Lower lobe of right lung (tissue), 2 donors: ENCODE measurements at regions not wholly inside any gene's neighbourhood (a gene's known extent, or its start where the extent isn't known, plus 50 kb on each side); places are given as distances from the start of the nearest gene placed in this dataset.
A peak's percentile ranks its signal among the peaks of the same experiment; 100 is the strongest.
"Not testable (repeated sequence)": the region's sequence is repeated elsewhere in the genome, so short reads cannot be mapped to it uniquely, and the experiment has no call there.

ENCODE experiments used
- ATAC-seq, 2 donors: fragments of 200-7000 bp; cut with Tn5 transposase; one replicate each; pipeline ENCODE4 v1.9.1; 2020 to 2022; ENCODE audit warnings: mild to moderate bottlenecking in 2 of 2, moderate library complexity in 2 of 2
- DNase-seq: peaks from one replicate; pipeline ENCODE4 v3.0.0-alpha.2; 2020
- H3K27ac ChIP-seq: fragments of 200-600 bp; one replicate; pipeline ENCODE4 v1.8.0; 2022
- H3K27me3 ChIP-seq: fragments of 200-600 bp; one replicate; pipeline ENCODE4 v1.8.0; 2022; ENCODE audit warnings: low read depth
- H3K36me3 ChIP-seq: fragments of 200-600 bp; one replicate; pipeline ENCODE4 v1.8.0; 2022; ENCODE audit warnings: mild to moderate bottlenecking
- H3K4me1 ChIP-seq: fragments of 200-600 bp; one replicate; pipeline ENCODE4 v1.8.0; 2022
- H3K4me3 ChIP-seq: fragments of 200-600 bp; one replicate; pipeline ENCODE4 v1.8.0; 2022; ENCODE audit warnings: mild to moderate bottlenecking
- H3K9me3 ChIP-seq: fragments of 200-600 bp; one replicate; pipeline ENCODE4 v1.8.0; 2022
- intact Hi-C: fragments of 100-400 bp; cut with DNase I; formaldehyde crosslinking; loops from one replicate; pipeline ENCODE4 v1.11.0; 2022
- donor health status: DM: no; HTN: yes; CAD: no; lungs with severe emphysema.

GRCh38 chr2:109976319-109976718 lies 77.8 kb downstream of the LIMS3 start:
- H3K4me1 ChIP-seq, H3K27me3 ChIP-seq, DNase-seq, H3K27ac ChIP-seq, H3K9me3 ChIP-seq, H3K4me3 ChIP-seq, intact Hi-C loops, H3K36me3 ChIP-seq: not testable (repeated sequence)
- ATAC-seq: peak; percentile 65 to 88

DNA sequence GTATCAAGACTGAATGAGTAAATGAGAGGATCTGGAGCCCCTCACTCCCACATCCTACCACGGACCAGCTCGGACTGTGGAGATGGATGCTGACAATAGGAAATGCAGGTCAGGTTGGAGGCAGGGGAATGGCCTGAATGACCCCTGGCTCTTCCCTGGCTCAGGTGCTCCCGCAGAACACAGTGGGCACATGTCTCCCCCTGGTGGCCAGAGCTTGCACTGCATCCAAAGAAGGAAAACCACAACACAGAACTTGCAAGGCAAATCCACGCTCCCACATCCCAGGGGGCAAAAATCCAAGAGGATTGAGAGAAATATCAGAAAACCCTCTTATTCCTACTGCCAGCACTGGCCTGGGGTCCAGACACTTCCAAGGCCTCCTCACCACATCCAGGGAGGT lies 82.3 kb downstream of the LIMS3 start:
- DNase-seq, H3K27ac ChIP-seq, H3K4me1 ChIP-seq, H3K36me3 ChIP-seq, H3K4me3 ChIP-seq, intact Hi-C loops, H3K27me3 ChIP-seq, H3K9me3 ChIP-seq: not testable (repeated sequence)
- ATAC-seq: peak; percentile 71 to 78

DNA sequence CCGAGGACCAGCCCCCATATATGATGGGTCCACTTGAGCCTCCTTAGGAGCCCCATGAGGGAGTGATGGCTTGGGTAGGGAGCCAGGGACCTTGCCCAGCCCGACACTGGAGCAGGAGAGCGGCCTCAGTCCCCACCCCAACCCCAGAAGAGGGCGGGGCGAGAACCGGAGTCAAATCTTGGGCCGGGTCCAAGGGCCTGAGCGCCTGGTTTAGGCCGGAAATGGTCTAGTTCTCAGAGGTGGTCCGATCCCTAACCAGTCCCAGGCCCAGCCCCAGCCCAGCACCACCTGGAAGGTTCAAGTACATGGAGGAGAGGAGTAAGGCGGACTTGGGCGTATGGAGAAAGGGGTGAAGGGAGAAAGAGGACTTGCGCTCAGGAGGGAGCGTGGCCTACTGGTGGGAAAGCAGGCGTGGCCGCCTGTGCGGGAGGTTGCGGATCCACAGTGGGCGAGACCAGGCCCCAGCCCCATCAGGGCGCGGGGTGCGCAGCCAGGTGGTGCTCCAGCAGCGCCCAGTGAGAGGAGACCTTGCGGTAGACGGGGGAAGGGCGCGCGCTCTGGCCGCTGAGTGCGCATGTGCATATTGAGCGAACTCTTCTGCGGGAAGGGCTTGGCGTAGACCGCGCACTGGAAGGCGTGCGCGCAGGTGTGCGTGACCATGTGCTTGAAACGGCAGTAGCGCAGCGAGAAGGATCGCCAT lies 88.1 kb downstream of the LIMS3 start:
- H3K27ac ChIP-seq, intact Hi-C loops, H3K4me3 ChIP-seq, H3K36me3 ChIP-seq, DNase-seq, H3K27me3 ChIP-seq, H3K9me3 ChIP-seq, H3K4me1 ChIP-seq: not testable (repeated sequence)
- ATAC-seq: peak; percentile 92 to 93

DNA sequence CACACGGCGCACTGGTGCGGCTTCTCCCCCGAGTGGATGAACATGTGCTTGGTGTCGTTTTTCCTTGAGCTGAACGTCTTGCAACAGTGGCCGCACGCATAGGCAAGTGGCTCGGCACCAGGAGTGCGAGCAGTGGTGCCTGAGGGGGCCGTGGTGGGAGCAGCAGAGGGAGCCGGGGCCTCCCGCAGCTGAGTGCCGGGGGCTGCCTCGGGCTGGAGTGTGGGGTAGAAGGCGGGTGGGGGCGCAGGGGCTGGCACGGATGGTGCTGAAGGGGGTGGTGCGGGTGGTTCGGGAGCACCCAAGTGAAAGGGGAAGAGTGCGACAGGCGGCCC lies 88.6 kb downstream of the LIMS3 start:
- H3K9me3 ChIP-seq, H3K4me3 ChIP-seq, H3K36me3 ChIP-seq, H3K27me3 ChIP-seq, intact Hi-C loops, H3K4me1 ChIP-seq, DNase-seq, H3K27ac ChIP-seq: not testable (repeated sequence)
- ATAC-seq: peak in 1 of 2 donors; percentile 37

DNA sequence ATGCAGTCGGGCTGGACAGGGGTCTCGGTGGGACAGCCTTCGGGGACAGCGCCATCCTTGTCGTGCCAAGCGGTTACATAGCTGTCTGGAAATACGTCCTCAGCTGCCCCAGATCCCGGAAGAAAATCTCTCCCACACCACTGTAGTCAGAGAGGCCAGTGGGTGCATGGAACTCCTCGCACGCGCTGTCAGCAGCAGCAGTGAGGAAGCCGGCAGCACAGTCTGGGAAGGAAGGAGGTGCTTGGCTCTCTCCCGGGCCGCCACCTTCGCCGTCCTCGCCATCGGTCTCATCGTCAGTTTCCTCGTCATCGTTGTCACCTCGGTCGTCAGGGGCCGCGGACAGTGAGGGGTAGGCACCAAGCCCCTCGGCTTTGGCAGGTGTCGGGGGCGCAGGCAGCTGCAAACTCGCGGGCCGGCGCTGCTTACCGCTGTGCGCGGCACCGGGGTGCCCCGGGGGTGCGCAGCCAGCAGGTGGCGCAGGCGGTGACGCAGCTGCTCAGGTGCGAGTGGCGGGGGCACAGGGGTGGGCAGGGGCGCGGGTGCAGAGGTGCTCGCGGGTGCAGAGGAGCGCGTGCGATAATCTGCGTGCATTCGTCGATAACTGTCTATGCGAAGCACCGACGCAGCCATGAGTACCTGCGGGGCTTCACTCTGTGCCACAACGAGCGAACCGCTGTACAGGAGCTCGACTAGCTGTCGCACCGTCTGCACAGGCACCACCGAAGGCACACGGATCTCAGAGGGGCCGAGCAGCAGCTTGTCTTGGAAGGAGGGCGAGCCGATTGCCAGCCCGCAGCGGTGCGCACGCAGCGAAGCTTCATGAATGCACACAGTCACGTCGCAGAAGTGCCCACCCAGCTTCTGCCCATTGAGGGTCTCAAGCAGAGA lies 89.2 kb downstream of the LIMS3 start:
- peak; percentile 90 to 91 for ATAC-seq
- H3K9me3 ChIP-seq, intact Hi-C loops, H3K4me3 ChIP-seq, DNase-seq, H3K36me3 ChIP-seq, H3K27ac ChIP-seq, H3K27me3 ChIP-seq, H3K4me1 ChIP-seq: not testable (repeated sequence)

DNA sequence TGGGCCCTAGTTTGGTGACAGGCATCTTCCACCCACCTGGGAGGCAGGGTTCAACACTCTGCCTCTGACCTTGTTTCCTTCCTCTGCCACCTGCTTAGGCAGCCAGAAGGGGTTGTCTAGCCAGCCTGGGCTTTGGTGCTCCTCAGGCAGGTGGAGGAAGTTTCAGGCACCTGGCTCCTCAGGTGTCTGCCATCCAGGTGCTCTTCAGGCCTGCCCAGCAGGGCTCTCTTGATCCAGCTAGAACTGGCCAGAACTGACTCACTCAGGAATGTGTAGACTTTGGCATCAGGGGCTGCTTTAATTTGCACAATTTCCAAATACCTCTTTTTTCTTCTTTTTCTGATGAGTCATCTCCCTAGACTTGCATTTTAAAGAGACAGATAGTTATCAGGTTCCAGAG lies 100.9 kb downstream of the LIMS3 start:
- H3K27me3 ChIP-seq, H3K4me3 ChIP-seq, H3K36me3 ChIP-seq, DNase-seq, H3K27ac ChIP-seq, intact Hi-C loops, H3K4me1 ChIP-seq, H3K9me3 ChIP-seq, ATAC-seq: not testable (repeated sequence)

GRCh38 chr2:110002502-110002901 lies 104.0 kb downstream of the LIMS3 start:
- H3K27ac ChIP-seq, H3K9me3 ChIP-seq, ATAC-seq, H3K27me3 ChIP-seq, H3K4me3 ChIP-seq, H3K4me1 ChIP-seq, intact Hi-C loops, DNase-seq, H3K36me3 ChIP-seq: not testable (repeated sequence)

GRCh38 chr2:110013388-110013787 lies 102.2 kb downstream of the MALL start:
- H3K4me1 ChIP-seq, DNase-seq, H3K27ac ChIP-seq, intact Hi-C loops, H3K27me3 ChIP-seq, H3K4me3 ChIP-seq, H3K9me3 ChIP-seq, ATAC-seq, H3K36me3 ChIP-seq: not testable (repeated sequence)

DNA sequence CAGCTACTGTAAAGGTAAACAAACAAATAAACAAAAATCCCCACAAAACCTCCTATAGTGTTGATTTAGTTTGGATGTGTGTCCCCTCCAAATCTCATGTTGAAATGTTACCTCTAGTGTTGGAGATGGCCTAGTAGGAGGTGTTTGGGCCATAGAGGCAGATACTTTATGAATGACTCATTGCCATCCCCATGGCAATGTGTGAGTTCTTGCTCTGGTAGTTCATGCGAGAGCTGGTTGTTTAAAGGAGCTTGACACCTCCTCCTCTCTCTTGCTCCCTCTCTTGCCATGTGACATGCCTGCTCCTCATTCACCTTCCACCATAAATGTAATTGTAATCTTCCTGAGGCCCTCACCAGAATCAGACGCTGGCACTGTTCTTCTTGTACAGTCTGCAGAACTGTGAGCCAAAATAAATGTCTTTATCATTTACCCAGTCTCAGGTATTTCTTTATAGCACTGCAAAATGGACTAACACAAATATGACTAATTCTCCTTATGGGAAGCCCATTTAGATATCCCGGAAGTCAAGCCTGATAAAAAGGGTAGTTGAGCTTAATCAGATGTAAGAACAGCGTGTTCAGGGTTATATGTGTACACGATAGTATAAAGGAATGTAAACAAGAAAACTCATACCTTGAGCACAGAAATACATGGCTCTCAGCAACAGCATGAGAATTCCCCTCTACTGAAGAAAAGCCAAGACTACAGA lies 99.1 kb downstream of the MALL start:
- peak; percentile 80 to 97 for ATAC-seq
- H3K27me3 ChIP-seq, intact Hi-C loops, DNase-seq, H3K36me3 ChIP-seq, H3K9me3 ChIP-seq, H3K4me3 ChIP-seq, H3K27ac ChIP-seq, H3K4me1 ChIP-seq: not testable (repeated sequence)

DNA sequence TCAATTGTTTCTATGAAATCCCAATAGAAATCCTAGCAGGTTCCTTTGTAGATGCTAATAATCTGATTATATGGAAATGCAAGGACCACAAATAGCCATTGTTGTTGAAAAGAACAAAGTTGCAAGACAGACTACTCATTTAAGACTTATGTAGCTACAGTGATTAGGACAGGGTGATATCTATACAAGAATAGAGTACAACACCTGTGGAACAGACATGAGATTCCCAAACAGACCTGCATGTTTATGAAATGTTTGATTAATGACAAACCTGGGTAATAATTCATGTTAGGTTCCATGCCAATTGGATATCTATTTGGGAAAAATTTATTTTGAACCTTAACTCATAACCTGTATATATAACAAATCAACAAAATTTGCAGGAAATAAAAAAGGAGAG lies 95.4 kb downstream of the MALL start:
- DNase-seq, H3K27me3 ChIP-seq, H3K27ac ChIP-seq, H3K9me3 ChIP-seq, H3K4me1 ChIP-seq, H3K4me3 ChIP-seq, H3K36me3 ChIP-seq, intact Hi-C loops, ATAC-seq: not testable (repeated sequence)

- ATAC-seq: peak; percentile 11 to 33
- H3K4me3 ChIP-seq, H3K27ac ChIP-seq, H3K27me3 ChIP-seq, H3K4me1 ChIP-seq, H3K36me3 ChIP-seq, intact Hi-C loops, H3K9me3 ChIP-seq: not testable (repeated sequence)
- DNase-seq: peak; percentile 10
Observed at GRCh38 chr2:110022278-110022677, 93.3 kb downstream of the MALL start.

GRCh38 chr2:110026126-110026785 lies 89.4 kb downstream of the MALL start:
- H3K27me3 ChIP-seq, H3K9me3 ChIP-seq, ATAC-seq, H3K4me3 ChIP-seq, DNase-seq, intact Hi-C loops, H3K4me1 ChIP-seq, H3K36me3 ChIP-seq, H3K27ac ChIP-seq: not testable (repeated sequence)

DNA sequence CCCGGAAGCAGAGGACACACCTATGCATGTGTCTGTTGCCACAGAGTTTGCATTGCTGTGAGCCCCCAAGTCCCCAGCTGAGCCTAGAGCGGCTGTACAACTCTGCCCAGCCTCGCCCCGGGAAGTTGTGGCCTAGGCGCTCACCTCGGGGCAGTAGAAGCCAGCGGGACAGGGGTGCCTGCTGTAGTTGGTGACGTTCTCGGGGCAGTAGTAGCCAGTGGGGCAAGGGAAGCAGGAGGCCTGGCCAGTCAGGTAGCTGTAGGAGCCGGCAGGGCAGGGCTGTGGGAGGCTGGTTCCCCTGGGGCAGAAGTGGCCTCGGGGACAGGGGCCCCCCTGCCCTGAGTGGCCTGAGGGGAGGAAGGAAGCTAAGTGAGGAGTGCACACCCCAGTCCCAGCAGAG lies 87.2 kb downstream of the MALL start:
- H3K27ac ChIP-seq, DNase-seq, H3K4me1 ChIP-seq, intact Hi-C loops, H3K9me3 ChIP-seq, ATAC-seq, H3K27me3 ChIP-seq, H3K4me3 ChIP-seq, H3K36me3 ChIP-seq: not testable (repeated sequence)
